OCI-LY7 (cell line): ENCODE measurements at regions not wholly inside any gene's neighbourhood (a gene's known extent, or its start where the extent isn't known, plus 50 kb on each side); places are given as distances from the start of the nearest gene placed in this dataset.

Source experiments
- BruUV-seq: library from RNA; stranded (reverse); fragments of 400-500 nt; replicated peaks from 2 replicates; lab custom pipeline; 2021; lab: Mats Ljungman, UMichigan
- CTCF ChIA-PET: fragments of 300-600 bp; sonication (Branson Sonifier 250); formaldehyde crosslinking; loops from one replicate; lab custom pipeline; 2022; ENCODE audit warnings: antibody characterized with exemption; ENCODE audit not compliant: unreplicated experiment; lab: Charles Lee
- POLR2A ChIA-PET: fragments of 300-600 bp; sonication (Branson Sonifier 250); formaldehyde crosslinking; loops from one replicate; lab custom pipeline; 2022; ENCODE audit warnings: antibody characterized with exemption; lab: Charles Lee
- DNase-seq: peaks from one replicate; pipeline ENCODE4 v3.0.0-alpha.2; 2015; ENCODE audit warnings: low spot score
- H2AFZ ChIP-seq: fragments of 200-600 bp; sonication (generic), shearing (Covaris generic); 2 replicates; pipeline ENCODE4 v1.6.1; 2014; ENCODE audit warnings: mild to moderate bottlenecking, antibody characterized with exemption, low read length, moderate library complexity
- H3K27ac ChIP-seq: fragments of 200-600 bp; sonication (generic); 2 replicates; pipeline ENCODE4 v1.5.1; 2014; ENCODE audit warnings: mixed run types, low read depth, mild to moderate bottlenecking, moderate library complexity, low read length, inconsistent platforms; ENCODE audit not compliant: poor library complexity, severe bottlenecking
- H3K36me3 ChIP-seq: fragments of 200-600 bp; sonication (generic); 2 replicates; pipeline ENCODE4 v1.6.1; 2014; ENCODE audit warnings: mild to moderate bottlenecking, antibody characterized with exemption, low read length, moderate library complexity, mixed read lengths; ENCODE audit not compliant: insufficient read depth
- H3K4me1 ChIP-seq: fragments of 200-600 bp; sonication (generic); 2 replicates; pipeline ENCODE4 v1.5.1; 2014; ENCODE audit warnings: mild to moderate bottlenecking, low read length; ENCODE audit not compliant: insufficient read depth, poor library complexity, severe bottlenecking
- H3K4me2 ChIP-seq: fragments of 200-600 bp; sonication (generic); 2 replicates; pipeline ENCODE4 v1.6.1; 2014; ENCODE audit warnings: mild to moderate bottlenecking, low read length
- H3K4me3 ChIP-seq: fragments of 200-600 bp; sonication (generic); 2 replicates; pipeline ENCODE4 v1.5.1; 2014; ENCODE audit warnings: mild to moderate bottlenecking, low read depth, low read length; ENCODE audit not compliant: poor library complexity, severe bottlenecking
- H3K79me2 ChIP-seq: fragments of 200-600 bp; sonication (generic); 2 replicates; pipeline ENCODE4 v1.6.1; 2016; ENCODE audit warnings: low read depth, mild to moderate bottlenecking, low read length, moderate library complexity, mixed read lengths; ENCODE audit not compliant: insufficient read depth
- H3K9me2 ChIP-seq: fragments of 200-600 bp; sonication (generic); 2 replicates; pipeline ENCODE4 v1.6.1; 2016; ENCODE audit warnings: mild to moderate bottlenecking, low read length, mixed read lengths; ENCODE audit not compliant: insufficient read depth
- H3K9me3 ChIP-seq: fragments of 200-600 bp; sonication (generic); 2 replicates; pipeline ENCODE4 v1.6.1; 2014; ENCODE audit warnings: mild to moderate bottlenecking, mixed run types, low read length, mixed read lengths
- H4K20me1 ChIP-seq: fragments of 200-600 bp; sonication (generic); 2 replicates; pipeline ENCODE4 v1.6.1; 2014; ENCODE audit warnings: mild to moderate bottlenecking, antibody characterized with exemption, low read length, moderate library complexity, mixed read lengths; ENCODE audit not compliant: insufficient read depth
- EZH2phosphoT487 ChIP-seq: fragments of 200-600 bp; sonication (generic); IDR thresholded peaks from 2 replicates; pipeline ENCODE4 v1.6.1; 2018; ENCODE audit warnings: low read depth, borderline replicate concordance, mild to moderate bottlenecking, mixed run types, antibody characterized with exemption, low read length, moderate library complexity, mixed read lengths
- intact Hi-C: fragments of 100-400 bp; cut with micrococcal nuclease; formaldehyde crosslinking; loops from one replicate; pipeline ENCODE4 v1.10.0; 2022; ENCODE audit not compliant: unreplicated experiment
- TF ChIP-seq, protein P1 (sequence below): fragments of 200-600 bp; sonication (generic); conservative IDR thresholded peaks from 2 replicates; pipeline ENCODE4 v1.5.1; 2014; ENCODE audit warnings: mild to moderate bottlenecking, antibody characterized with exemption, low read length, moderate library complexity, mixed read lengths

DNA sequence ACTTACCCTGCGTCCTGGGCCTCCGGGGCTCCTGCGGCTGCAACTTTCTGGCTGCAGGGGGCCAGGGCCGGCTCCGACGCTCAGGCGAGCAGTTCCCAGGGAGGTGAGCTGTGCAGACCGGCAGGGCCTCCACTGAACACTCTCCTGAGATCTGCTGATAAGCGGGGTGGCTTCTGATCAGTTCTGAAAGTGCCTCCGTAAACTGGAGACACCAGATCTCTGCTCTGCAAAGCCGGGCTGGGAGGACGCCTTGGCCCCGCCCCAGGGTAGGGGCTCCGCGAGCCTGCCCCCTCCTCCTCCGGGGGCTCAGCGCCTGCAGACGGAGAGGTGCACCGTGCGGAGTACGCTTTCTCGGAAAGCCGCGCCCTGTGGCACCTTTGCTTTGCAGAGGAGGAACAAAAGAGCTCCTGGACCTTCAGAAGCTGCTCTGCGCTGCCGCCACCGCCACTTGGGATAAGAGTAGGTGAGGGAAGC is 141.3 kb upstream of the VKORC1L1 start:
- TF ChIP-seq, protein P1, sequence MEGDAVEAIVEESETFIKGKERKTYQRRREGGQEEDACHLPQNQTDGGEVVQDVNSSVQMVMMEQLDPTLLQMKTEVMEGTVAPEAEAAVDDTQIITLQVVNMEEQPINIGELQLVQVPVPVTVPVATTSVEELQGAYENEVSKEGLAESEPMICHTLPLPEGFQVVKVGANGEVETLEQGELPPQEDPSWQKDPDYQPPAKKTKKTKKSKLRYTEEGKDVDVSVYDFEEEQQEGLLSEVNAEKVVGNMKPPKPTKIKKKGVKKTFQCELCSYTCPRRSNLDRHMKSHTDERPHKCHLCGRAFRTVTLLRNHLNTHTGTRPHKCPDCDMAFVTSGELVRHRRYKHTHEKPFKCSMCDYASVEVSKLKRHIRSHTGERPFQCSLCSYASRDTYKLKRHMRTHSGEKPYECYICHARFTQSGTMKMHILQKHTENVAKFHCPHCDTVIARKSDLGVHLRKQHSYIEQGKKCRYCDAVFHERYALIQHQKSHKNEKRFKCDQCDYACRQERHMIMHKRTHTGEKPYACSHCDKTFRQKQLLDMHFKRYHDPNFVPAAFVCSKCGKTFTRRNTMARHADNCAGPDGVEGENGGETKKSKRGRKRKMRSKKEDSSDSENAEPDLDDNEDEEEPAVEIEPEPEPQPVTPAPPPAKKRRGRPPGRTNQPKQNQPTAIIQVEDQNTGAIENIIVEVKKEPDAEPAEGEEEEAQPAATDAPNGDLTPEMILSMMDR = no peak
- TF ChIP-seq EZH2phosphoT487 = no peak
- H4K20me1 ChIP-seq = no peaks in the 10 kb centered on the region
- ChIA-PET CTCF (no interaction called here), POLR2A (interaction anchor here (0.7 kb wide), 1 partner anchor 254 kb away, joined by 3 read pairs; no protein-coding TSS in a partner anchor)
- no peaks in the 10 kb centered on the region for H3K9me2 ChIP-seq
- H3K9me3 ChIP-seq = no peaks in the 10 kb centered on the region
- H3K27ac ChIP-seq = no peak overlapping the region
- H3K79me2 ChIP-seq = no peaks in the 10 kb centered on the region
- no peaks in the 10 kb centered on the region for H3K4me1 ChIP-seq
- intact Hi-C loops = no loop called here
- DNase-seq = no peak
- H3K4me3 ChIP-seq = no peak overlapping the region
- H3K4me2 ChIP-seq = no peak overlapping the region
- no TSS peak for BruUV-seq
- no peaks in the 10 kb centered on the region for H3K36me3 ChIP-seq
- H2AFZ ChIP-seq = no peak overlapping the region

DNA sequence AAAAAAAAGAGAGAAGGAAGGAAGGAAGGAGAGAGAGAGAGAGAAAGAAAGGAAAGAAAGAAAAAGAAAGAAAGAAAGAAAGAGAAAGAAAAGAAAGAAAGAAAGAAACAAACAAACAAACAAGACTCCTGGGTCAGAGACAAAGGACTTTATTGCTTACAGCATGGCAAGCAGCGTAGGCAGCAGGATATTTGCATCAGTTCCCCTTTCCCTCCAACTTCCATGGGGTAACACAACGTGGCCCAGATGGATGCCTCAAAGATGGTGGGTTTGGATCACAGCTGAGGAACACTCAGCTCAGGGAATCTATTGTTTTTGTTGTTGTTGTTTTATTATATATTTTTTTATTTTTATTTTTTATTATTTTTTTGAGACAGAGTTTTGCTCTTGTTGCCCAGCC is 128.5 kb upstream of the VKORC1L1 start:
- intact Hi-C loops = no loop called here
- CTCF ChIA-PET = no interaction called here
- no TSS peak for BruUV-seq

DNA sequence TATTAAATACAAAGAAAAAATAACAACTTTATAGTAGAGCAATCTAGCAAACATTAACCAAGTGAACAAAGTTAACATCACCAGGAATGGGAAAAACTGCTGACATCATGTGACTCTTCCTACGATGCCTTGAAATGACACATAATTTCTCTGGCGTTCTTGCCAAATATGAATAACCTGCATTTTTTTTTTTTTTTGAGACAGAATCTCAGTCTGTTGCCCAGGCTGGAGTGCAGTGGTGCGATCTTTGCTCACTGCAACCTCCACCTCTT is 126.5 kb upstream of the VKORC1L1 start:
- H2AFZ ChIP-seq = no peak overlapping the region
- no peak overlapping the region for H3K4me3 ChIP-seq
- H4K20me1 ChIP-seq = no peaks in the 10 kb centered on the region
- POLR2A ChIA-PET = no interaction called here
- no peaks in the 10 kb centered on the region for H3K9me3 ChIP-seq
- DNase-seq = no peak
- no TSS peak for BruUV-seq
- CTCF ChIA-PET = no interaction called here
- intact Hi-C loops = no loop called here
- H3K9me2 ChIP-seq = no peaks in the 10 kb centered on the region
- H3K36me3 ChIP-seq = no peaks in the 10 kb centered on the region
- peaks cover 8% of the 10 kb centered on the region for H3K4me1 ChIP-seq
- H3K79me2 ChIP-seq = peaks cover 21% of the 10 kb centered on the region
- H3K4me2 ChIP-seq = no peak overlapping the region
- H3K27ac ChIP-seq = no peak overlapping the region
- TF ChIP-seq, protein P1 = no peak
- TF ChIP-seq EZH2phosphoT487 = no peak

More for the DNA sequence above, 128.5 kb upstream of the VKORC1L1 start:
- peaks cover 6% of the 10 kb centered on the region; the same call in 1 of the 2 replicates for H3K36me3 ChIP-seq
- peaks cover under 1% of the 10 kb centered on the region for H3K4me1 ChIP-seq
- no peak for DNase-seq
- TF ChIP-seq, protein P1 = no peak
- TF ChIP-seq EZH2phosphoT487 = no peak
- POLR2A ChIA-PET = no interaction called here
- no peak overlapping the region for H2AFZ ChIP-seq
- peaks cover 6% of the 10 kb centered on the region; the same call in 1 of the 2 replicates for H3K79me2 ChIP-seq
- no peak overlapping the region for H3K4me2 ChIP-seq
- no peak overlapping the region for H3K27ac ChIP-seq
- H3K4me3 ChIP-seq = no peak overlapping the region
- no peaks in the 10 kb centered on the region for H3K9me2 ChIP-seq
- no peaks in the 10 kb centered on the region for H3K9me3 ChIP-seq
- no peaks in the 10 kb centered on the region for H4K20me1 ChIP-seq
